ENCODE measurements at regions not wholly inside any gene's neighbourhood (a gene's known extent, or its start where the extent isn't known, plus 50 kb on each side); places are given as distances from the start of the nearest gene placed in this dataset.
A peak's percentile ranks its signal among the peaks of the same experiment; 100 is the strongest.

DNA sequence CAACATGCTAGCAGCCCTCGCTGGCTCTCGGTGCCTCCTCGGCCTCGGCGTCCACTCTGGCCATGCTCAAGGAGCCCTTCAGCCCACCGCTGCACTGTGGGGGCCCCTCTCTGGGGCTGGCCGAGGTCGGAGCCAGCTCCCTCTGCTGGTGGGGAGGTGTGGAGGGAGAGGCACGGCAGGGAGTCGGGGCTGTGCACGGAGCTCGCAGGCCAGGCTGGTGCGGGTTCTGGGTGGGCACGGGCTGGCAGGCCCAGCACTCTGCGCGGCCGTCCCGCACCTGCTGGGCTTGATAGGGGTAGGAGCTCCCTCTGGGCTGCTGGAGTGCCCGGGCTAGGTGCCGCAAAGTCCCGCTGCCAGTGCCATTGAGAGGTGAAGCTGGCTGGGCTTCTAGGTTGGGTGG lies 251.0 kb downstream of the SQOR start:
- DNase-seq (no peak), ATAC-seq (ENCODE audit: low FRiP score) (no peak)
- H3K4me3 ChIP-seq (ENCODE audit: low read length in 2 of 2) = no peak overlapping the region
- no peaks in the 10 kb centered on the region for H3K36me3 ChIP-seq (ENCODE audit: control insufficient read depth in 1 of 2, insufficient read depth in 2 of 2, low read length in 1 of 2)
- H3K27ac ChIP-seq (ENCODE audit: low read depth in 1 of 2, low read length in 2 of 2) = no peak overlapping the region
- WGBS, 2 donors = 95 to 97% methylated on average over 21 of the region's 21 CpGs
- H3K9me3 ChIP-seq (ENCODE audit: control insufficient read depth, low read length) = no peaks in the 10 kb centered on the region
- peaks cover 3 to 5% of the 10 kb centered on the region in 2 donors for H3K4me1 ChIP-seq (ENCODE audit: control insufficient read depth in 1 of 2, insufficient read depth in 2 of 2, low read length in 2 of 2)
- H3K27me3 ChIP-seq (ENCODE audit: control insufficient read depth in 1 of 2, insufficient read depth in 2 of 2, low read length in 1 of 2) = no peaks in the 10 kb centered on the region
- intact Hi-C loops (cut with DNase I) = no loop called here

DNA sequence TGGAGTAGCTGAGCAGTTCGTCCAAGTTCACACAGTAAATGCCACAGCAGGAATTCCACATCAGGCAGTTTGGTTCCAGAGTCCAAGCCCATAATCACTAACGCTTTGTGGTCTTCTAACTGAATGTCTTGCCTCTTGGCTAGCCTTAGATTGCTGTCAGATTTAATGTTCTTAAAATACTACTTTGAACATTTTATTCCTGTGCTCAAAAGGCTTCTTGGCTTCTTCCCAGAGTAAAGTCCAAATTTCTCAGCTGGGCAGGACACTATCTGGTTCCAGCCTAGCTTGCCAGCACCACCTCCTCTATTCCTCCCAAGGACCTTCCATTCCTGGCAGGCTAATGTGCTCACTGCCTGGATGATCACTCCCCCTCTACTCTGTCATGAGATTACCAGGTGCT lies 256.9 kb downstream of the SQOR start:
- Histone ChIP-seq H3K27ac (ENCODE audit: low read depth in 1 of 2, low read length in 2 of 2) (peak overlapping the region in 1 of 2 donors; percentile 64), H3K4me1 (ENCODE audit: control insufficient read depth in 1 of 2, insufficient read depth in 2 of 2, low read length in 2 of 2) (peaks cover 2 to 3% of the 10 kb centered on the region in 2 donors), H3K36me3 (ENCODE audit: control insufficient read depth in 1 of 2, insufficient read depth in 2 of 2, low read length in 1 of 2) (no peaks in the 10 kb centered on the region), H3K4me3 (ENCODE audit: low read length in 2 of 2) (no peak overlapping the region), H3K27me3 (ENCODE audit: control insufficient read depth in 1 of 2, insufficient read depth in 2 of 2, low read length in 1 of 2) (no peaks in the 10 kb centered on the region), H3K9me3 (ENCODE audit: control insufficient read depth, low read length) (no peaks in the 10 kb centered on the region)
- DNase-seq (peak in 1 of 2 donors; percentile 55), ATAC-seq (ENCODE audit: low FRiP score) (peak; percentile 89)
- 0 to 2% methylated on average over 2 of the region's 2 CpGs for WGBS, 2 donors
- intact Hi-C loops (cut with DNase I) = no loop called here

DNA sequence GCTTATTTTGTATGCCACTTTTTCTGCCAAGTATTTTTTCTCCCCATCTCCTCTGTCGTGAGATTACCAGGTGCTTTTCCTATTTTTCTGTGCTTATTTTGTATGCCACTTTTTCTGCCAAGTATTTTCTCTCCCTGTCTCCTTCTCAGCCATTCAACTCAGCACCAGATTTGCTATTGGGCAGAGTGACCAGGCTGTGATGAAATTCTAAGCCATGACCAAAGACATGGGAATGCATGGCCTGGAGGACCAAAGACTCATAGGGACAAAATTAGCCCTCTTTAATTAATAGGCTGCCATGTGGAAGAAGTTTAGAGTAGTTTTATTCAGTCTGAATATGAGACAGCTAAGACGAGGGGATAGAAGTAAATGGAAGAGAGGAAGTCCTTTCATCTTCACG lies 257.4 kb downstream of the SQOR start:
- ATAC-seq (ENCODE audit: low FRiP score) (peak; percentile 83), DNase-seq (no peak)
- intact Hi-C loops (cut with DNase I) = no loop called here

GRCh38 chr15:45903283-45903682 lies 268.5 kb downstream of the SQOR start:
- no peak overlapping the region for H3K27ac ChIP-seq (ENCODE audit: low read depth in 1 of 2, low read length in 2 of 2)
- DNase-seq (no peak), ATAC-seq (ENCODE audit: low FRiP score) (no peak)
- intact Hi-C loops (cut with DNase I) = loop anchor here in 1 of 2 donors (10.0 kb wide), 1 partner anchor 188 kb away; no protein-coding TSS in a partner anchor
- no peak overlapping the region for H3K4me3 ChIP-seq (ENCODE audit: low read length in 2 of 2)
- H3K27me3 ChIP-seq (ENCODE audit: control insufficient read depth in 1 of 2, insufficient read depth in 2 of 2, low read length in 1 of 2) = no peaks in the 10 kb centered on the region
- H3K36me3 ChIP-seq (ENCODE audit: control insufficient read depth in 1 of 2, insufficient read depth in 2 of 2, low read length in 1 of 2) = no peaks in the 10 kb centered on the region
- H3K4me1 ChIP-seq (ENCODE audit: control insufficient read depth in 1 of 2, insufficient read depth in 2 of 2, low read length in 2 of 2) = no peaks in the 10 kb centered on the region
- no peaks in the 10 kb centered on the region for H3K9me3 ChIP-seq (ENCODE audit: control insufficient read depth, low read length)

More for the DNA sequence above, 257.4 kb downstream of the SQOR start:
- Histone ChIP-seq H3K9me3 (ENCODE audit: control insufficient read depth, low read length) (no peaks in the 10 kb centered on the region), H3K27me3 (ENCODE audit: control insufficient read depth in 1 of 2, insufficient read depth in 2 of 2, low read length in 1 of 2) (no peaks in the 10 kb centered on the region), H3K36me3 (ENCODE audit: control insufficient read depth in 1 of 2, insufficient read depth in 2 of 2, low read length in 1 of 2) (no peaks in the 10 kb centered on the region), H3K4me1 (ENCODE audit: control insufficient read depth in 1 of 2, insufficient read depth in 2 of 2, low read length in 2 of 2) (peaks cover 2 to 3% of the 10 kb centered on the region in 2 donors), H3K27ac (ENCODE audit: low read depth in 1 of 2, low read length in 2 of 2) (peak overlapping the region in 1 of 2 donors; percentile 64), H3K4me3 (ENCODE audit: low read length in 2 of 2) (no peak overlapping the region)
- 14 to 18% methylated on average over 3 of the region's 3 CpGs for WGBS, 2 donors

GRCh38 chr15:45904019-45904418 lies 269.2 kb downstream of the SQOR start:
- Histone ChIP-seq H3K27me3 (ENCODE audit: control insufficient read depth in 1 of 2, insufficient read depth in 2 of 2, low read length in 1 of 2) (no peaks in the 10 kb centered on the region), H3K36me3 (ENCODE audit: control insufficient read depth in 1 of 2, insufficient read depth in 2 of 2, low read length in 1 of 2) (no peaks in the 10 kb centered on the region), H3K9me3 (ENCODE audit: control insufficient read depth, low read length) (no peaks in the 10 kb centered on the region), H3K27ac (ENCODE audit: low read depth in 1 of 2, low read length in 2 of 2) (no peak overlapping the region), H3K4me3 (ENCODE audit: low read length in 2 of 2) (no peak overlapping the region), H3K4me1 (ENCODE audit: control insufficient read depth in 1 of 2, insufficient read depth in 2 of 2, low read length in 2 of 2) (no peaks in the 10 kb centered on the region)
- ATAC-seq (ENCODE audit: low FRiP score) (no peak), DNase-seq (no peak)
- WGBS, 2 donors = 99% methylated on average over 3 of the region's 3 CpGs
- intact Hi-C loops (cut with DNase I) = loop anchor here in 1 of 2 donors (10.0 kb wide), 1 partner anchor 189 kb away; no protein-coding TSS in a partner anchor

GRCh38 chr15:45906230-45906629 lies 271.4 kb downstream of the SQOR start:
- Histone ChIP-seq H3K27ac (ENCODE audit: low read depth in 1 of 2, low read length in 2 of 2) (no peak overlapping the region), H3K27me3 (ENCODE audit: control insufficient read depth in 1 of 2, insufficient read depth in 2 of 2, low read length in 1 of 2) (no peaks in the 10 kb centered on the region), H3K36me3 (ENCODE audit: control insufficient read depth in 1 of 2, insufficient read depth in 2 of 2, low read length in 1 of 2) (no peaks in the 10 kb centered on the region), H3K9me3 (ENCODE audit: control insufficient read depth, low read length) (no peaks in the 10 kb centered on the region), H3K4me3 (ENCODE audit: low read length in 2 of 2) (no peak overlapping the region), H3K4me1 (ENCODE audit: control insufficient read depth in 1 of 2, insufficient read depth in 2 of 2, low read length in 2 of 2) (no peaks in the 10 kb centered on the region)
- ATAC-seq (ENCODE audit: low FRiP score) (no peak), DNase-seq (no peak)
- intact Hi-C loops (cut with DNase I) = loop anchor here in 1 of 2 donors (10.0 kb wide), 1 partner anchor 191 kb away; no protein-coding TSS in a partner anchor
- 31 to 42% methylated on average over 2 of the region's 2 CpGs for WGBS, 2 donors

DNA sequence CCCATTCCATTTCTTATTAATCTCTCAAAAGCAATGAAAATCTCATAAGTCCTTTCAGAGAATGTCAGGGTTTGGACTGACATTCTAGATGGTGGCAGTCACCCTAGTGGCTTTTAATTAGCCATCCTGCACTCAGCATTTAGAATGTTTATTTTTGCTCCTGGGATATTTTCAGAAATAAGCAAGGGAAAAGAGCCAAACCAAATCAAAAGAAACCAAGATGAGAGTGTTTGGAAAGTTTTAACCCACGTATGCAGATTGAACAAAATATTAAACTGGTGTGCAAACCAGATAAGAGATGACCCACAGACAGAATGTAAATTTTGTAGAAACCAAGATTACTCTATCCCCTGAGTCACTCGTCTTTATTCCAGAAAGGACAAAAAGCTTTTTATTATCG lies 275.8 kb downstream of the SQOR start:
- Histone ChIP-seq H3K4me1 (ENCODE audit: control insufficient read depth in 1 of 2, insufficient read depth in 2 of 2, low read length in 2 of 2) (no peaks in the 10 kb centered on the region), H3K27ac (ENCODE audit: low read depth in 1 of 2, low read length in 2 of 2) (no peak overlapping the region), H3K36me3 (ENCODE audit: control insufficient read depth in 1 of 2, insufficient read depth in 2 of 2, low read length in 1 of 2) (no peaks in the 10 kb centered on the region), H3K27me3 (ENCODE audit: control insufficient read depth in 1 of 2, insufficient read depth in 2 of 2, low read length in 1 of 2) (no peaks in the 10 kb centered on the region), H3K4me3 (ENCODE audit: low read length in 2 of 2) (no peak overlapping the region), H3K9me3 (ENCODE audit: control insufficient read depth, low read length) (no peaks in the 10 kb centered on the region)
- WGBS, 2 donors = 33 to 44% methylated on average over 3 of the region's 3 CpGs
- DNase-seq (no peak), ATAC-seq (ENCODE audit: low FRiP score) (no peak)
- intact Hi-C loops (cut with DNase I) = no loop called here

DNA sequence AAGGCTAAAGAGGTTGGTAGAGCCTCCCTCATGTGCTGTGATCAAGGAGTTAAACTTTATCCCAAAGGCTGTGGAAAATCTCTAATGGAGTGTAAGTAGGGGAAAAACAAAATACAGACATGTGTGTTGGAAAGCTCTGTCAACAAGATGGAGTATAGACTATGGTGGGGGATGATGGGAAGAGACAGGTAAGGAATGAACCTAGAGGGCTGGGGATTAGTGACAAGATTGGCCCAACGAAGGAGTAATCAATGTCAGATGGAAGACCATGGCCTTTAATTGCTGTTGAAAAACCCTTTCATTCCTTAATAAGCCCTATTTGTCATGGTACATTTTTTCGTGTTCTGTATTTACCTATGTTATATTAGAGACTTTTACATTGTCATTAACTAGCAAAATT lies 278.6 kb downstream of the SQOR start:
- Histone ChIP-seq H3K27ac (ENCODE audit: low read depth in 1 of 2, low read length in 2 of 2) (no peak overlapping the region), H3K9me3 (ENCODE audit: control insufficient read depth, low read length) (no peaks in the 10 kb centered on the region), H3K4me3 (ENCODE audit: low read length in 2 of 2) (no peak overlapping the region), H3K27me3 (ENCODE audit: control insufficient read depth in 1 of 2, insufficient read depth in 2 of 2, low read length in 1 of 2) (no peaks in the 10 kb centered on the region), H3K36me3 (ENCODE audit: control insufficient read depth in 1 of 2, insufficient read depth in 2 of 2, low read length in 1 of 2) (no peaks in the 10 kb centered on the region), H3K4me1 (ENCODE audit: control insufficient read depth in 1 of 2, insufficient read depth in 2 of 2, low read length in 2 of 2) (no peaks in the 10 kb centered on the region)
- WGBS, 2 donors = 68 to 82% methylated on average over 2 of the region's 2 CpGs
- intact Hi-C loops (cut with DNase I) = no loop called here
- DNase-seq (no peak), ATAC-seq (ENCODE audit: low FRiP score) (no peak)

DNA sequence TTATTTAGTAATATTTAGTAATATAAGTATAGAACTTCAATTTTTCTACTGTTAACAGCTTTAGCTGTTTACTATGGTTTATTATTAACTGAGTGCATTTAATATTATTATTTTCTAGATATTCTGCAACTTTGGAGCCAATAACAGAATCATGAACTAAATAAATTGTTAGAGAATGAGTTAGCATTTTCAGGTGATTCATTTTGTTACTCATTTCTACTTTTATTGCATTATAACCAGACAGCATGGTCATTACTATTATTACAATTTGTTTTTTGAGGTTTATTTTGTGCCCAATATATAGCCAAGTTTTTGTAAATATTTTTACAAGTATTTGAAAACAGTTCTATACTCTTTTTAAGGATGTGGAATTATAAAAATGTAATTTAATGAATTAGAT lies 279.6 kb downstream of the SQOR start:
- no peak for ATAC-seq (ENCODE audit: low FRiP score)
- intact Hi-C loops (cut with DNase I) = no loop called here
- no peak for DNase-seq

More for the DNA sequence above, 279.6 kb downstream of the SQOR start:
- no peaks in the 10 kb centered on the region for H3K36me3 ChIP-seq (ENCODE audit: control insufficient read depth in 1 of 2, insufficient read depth in 2 of 2, low read length in 1 of 2)
- H3K27ac ChIP-seq (ENCODE audit: low read depth in 1 of 2, low read length in 2 of 2) = no peak overlapping the region
- H3K27me3 ChIP-seq (ENCODE audit: control insufficient read depth in 1 of 2, insufficient read depth in 2 of 2, low read length in 1 of 2) = no peaks in the 10 kb centered on the region
- no peaks in the 10 kb centered on the region for H3K9me3 ChIP-seq (ENCODE audit: control insufficient read depth, low read length)
- no peaks in the 10 kb centered on the region for H3K4me1 ChIP-seq (ENCODE audit: control insufficient read depth in 1 of 2, insufficient read depth in 2 of 2, low read length in 2 of 2)
- H3K4me3 ChIP-seq (ENCODE audit: low read length in 2 of 2) = no peak overlapping the region

Measured in aorta (tissue), 5 donors.